Lower leg skin (tissue), 3 donors: ENCODE measurements at regions not wholly inside any gene's neighbourhood (a gene's known extent, or its start where the extent isn't known, plus 50 kb on each side); places are given as distances from the start of the nearest gene placed in this dataset.

ENCODE experiments used
- CTCF ChIP-seq, 3 donors: fragments of 450-650 bp; IDR thresholded peaks; one replicate each; pipeline ENCODE4 v1.5.1; 2016; ENCODE audit warnings: antibody characterized with exemption in 3 of 3, mild to moderate bottlenecking in 3 of 3, moderate library complexity in 2 of 3
- POLR2A ChIP-seq, 2 donors: fragments of 450-650 bp; IDR thresholded peaks; one replicate each; pipeline ENCODE4 v1.6.1; 2016 to 2017; ENCODE audit warnings: antibody characterized with exemption in 2 of 2, mild to moderate bottlenecking in 1 of 2, moderate library complexity in 1 of 2

GRCh38 chr2:13649918-13650317 is 933.2 kb downstream of the TRIB2 start:
- TF ChIP-seq CTCF (IDR thresholded peaks at IDR 0.05): no peak
- TF ChIP-seq POLR2A (IDR thresholded peaks at IDR 0.05): no peak
